Bronchial epithelial cell (primary cell): ENCODE measurements at regions not wholly inside any gene's neighbourhood (a gene's known extent, or its start where the extent isn't known, plus 50 kb on each side); places are given as distances from the start of the nearest gene placed in this dataset.

Experiments used
- DNase-seq: peaks from one replicate; pipeline ENCODE4 v3.0.0-alpha.2; 2010; ENCODE audit warnings: low read depth
- FAIRE-seq: peaks from 2 replicates; lab custom pipeline; 2011; peaks lifted over from hg19 to GRCh38; lab: Jason Lieb, UNC
- H3K27me3 ChIP-seq: 2 replicates; pipeline ENCODE4 v1.5.1; 2011; ENCODE audit warnings: low read length; ENCODE audit not compliant: control insufficient read depth, insufficient read depth
- H3K36me3 ChIP-seq: 2 replicates; pipeline ENCODE4 v1.5.1; 2011; ENCODE audit warnings: low read length; ENCODE audit not compliant: control insufficient read depth, insufficient read depth
- H3K4me3 ChIP-seq: 2 replicates; pipeline ENCODE4 v1.5.1; 2011; ENCODE audit warnings: mild to moderate bottlenecking, low read depth, low read length, control low read depth
- TF ChIP-seq, protein P1 (sequence below): IDR thresholded peaks from 2 replicates; pipeline ENCODE4 v1.5.1; 2011; ENCODE audit warnings: mild to moderate bottlenecking, moderate library complexity, low read length, control low read depth, inconsistent platforms; ENCODE audit not compliant: insufficient read depth, severe bottlenecking

DNA sequence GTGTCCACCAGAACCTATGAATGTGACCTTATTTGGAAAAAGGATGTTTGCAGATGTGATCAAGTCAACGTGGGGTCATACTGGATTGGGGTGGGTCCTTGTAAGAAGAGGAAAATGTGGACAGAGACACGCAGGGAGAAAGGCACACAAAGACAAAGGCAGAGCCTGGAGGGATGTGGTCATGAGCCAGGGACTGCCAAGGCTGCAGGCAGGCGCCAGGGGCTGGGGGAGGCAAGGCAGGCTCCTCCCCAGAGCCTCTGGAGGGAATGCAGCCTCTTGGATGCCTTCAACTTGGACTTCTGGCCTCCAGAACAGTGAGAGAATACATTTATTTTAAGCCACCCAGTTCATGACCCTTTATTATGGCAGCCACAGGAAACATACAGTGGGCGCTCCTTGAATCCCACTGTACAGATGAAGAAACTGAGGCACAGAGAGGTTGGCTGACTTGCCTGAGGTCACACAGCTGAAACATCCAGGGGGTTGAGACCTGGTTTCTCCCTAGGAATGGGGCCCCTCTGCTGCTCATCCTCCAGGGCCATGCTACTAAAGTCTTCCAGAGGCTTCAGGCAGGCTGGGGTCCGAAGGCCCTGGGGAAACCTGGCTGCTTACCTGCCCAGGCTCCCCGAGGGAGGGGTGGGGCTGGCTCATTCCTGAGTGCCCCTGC is 99.7 kb downstream of the RFLNA start:
- TF ChIP-seq, protein P1, sequence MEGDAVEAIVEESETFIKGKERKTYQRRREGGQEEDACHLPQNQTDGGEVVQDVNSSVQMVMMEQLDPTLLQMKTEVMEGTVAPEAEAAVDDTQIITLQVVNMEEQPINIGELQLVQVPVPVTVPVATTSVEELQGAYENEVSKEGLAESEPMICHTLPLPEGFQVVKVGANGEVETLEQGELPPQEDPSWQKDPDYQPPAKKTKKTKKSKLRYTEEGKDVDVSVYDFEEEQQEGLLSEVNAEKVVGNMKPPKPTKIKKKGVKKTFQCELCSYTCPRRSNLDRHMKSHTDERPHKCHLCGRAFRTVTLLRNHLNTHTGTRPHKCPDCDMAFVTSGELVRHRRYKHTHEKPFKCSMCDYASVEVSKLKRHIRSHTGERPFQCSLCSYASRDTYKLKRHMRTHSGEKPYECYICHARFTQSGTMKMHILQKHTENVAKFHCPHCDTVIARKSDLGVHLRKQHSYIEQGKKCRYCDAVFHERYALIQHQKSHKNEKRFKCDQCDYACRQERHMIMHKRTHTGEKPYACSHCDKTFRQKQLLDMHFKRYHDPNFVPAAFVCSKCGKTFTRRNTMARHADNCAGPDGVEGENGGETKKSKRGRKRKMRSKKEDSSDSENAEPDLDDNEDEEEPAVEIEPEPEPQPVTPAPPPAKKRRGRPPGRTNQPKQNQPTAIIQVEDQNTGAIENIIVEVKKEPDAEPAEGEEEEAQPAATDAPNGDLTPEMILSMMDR: no peak

DNA sequence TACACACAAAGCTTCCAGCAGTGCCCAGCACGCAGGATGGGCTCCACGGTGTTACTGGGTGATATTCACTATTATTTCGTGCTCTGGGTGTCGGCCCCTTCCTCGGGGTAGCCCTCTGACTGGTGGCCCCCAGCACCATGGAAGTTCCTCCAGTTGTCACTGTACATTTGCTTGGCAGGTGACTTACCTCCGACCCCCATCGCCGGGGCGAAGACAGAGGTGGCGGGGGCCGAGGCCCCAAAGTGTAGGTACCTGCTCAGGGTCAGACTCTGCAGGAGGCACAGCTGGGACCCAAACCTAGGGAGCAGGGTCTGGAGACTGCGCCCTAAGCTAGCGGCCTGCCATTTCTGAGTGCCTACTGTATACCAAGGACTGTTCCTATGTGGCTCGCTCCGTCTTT is 98.9 kb downstream of the RFLNA start:
- DNase-seq (no peak), FAIRE-seq (no peak)
- Histone ChIP-seq H3K4me3 (no peak overlapping the region), H3K36me3 (peaks cover 17% of the 10 kb centered on the region), H3K27me3 (no peaks in the 10 kb centered on the region)
- TF ChIP-seq, protein P1: no peak

More for the DNA sequence above, 99.7 kb downstream of the RFLNA start:
- Histone ChIP-seq H3K4me3 (no peak overlapping the region), H3K36me3 (peaks cover 21% of the 10 kb centered on the region), H3K27me3 (no peaks in the 10 kb centered on the region)
- DNase-seq (no peak), FAIRE-seq (no peak)

DNA sequence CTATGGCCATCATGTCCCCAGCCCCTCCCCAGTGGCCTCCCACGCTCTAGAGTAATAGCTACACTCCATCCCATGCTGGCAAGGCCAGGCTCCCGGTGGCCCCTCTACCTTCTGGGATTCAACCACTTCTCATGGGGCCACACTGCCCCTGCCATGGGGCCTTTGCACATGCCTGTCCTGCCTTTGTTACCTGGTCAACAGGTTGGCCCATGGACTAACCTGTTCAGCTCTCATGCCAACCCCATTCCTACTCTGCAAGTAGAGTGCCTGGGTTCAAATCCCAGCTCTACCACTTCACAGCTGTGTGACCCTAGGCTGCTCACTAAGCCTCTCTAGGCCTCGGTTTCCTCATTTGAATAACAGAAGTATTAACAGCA is 98.5 kb downstream of the RFLNA start:
- H3K27me3 ChIP-seq: no peaks in the 10 kb centered on the region
- peaks cover 14% of the 10 kb centered on the region for H3K36me3 ChIP-seq
- TF ChIP-seq, protein P1: no peak
- DNase-seq (no peak), FAIRE-seq (no peak)
- no peak overlapping the region for H3K4me3 ChIP-seq

DNA sequence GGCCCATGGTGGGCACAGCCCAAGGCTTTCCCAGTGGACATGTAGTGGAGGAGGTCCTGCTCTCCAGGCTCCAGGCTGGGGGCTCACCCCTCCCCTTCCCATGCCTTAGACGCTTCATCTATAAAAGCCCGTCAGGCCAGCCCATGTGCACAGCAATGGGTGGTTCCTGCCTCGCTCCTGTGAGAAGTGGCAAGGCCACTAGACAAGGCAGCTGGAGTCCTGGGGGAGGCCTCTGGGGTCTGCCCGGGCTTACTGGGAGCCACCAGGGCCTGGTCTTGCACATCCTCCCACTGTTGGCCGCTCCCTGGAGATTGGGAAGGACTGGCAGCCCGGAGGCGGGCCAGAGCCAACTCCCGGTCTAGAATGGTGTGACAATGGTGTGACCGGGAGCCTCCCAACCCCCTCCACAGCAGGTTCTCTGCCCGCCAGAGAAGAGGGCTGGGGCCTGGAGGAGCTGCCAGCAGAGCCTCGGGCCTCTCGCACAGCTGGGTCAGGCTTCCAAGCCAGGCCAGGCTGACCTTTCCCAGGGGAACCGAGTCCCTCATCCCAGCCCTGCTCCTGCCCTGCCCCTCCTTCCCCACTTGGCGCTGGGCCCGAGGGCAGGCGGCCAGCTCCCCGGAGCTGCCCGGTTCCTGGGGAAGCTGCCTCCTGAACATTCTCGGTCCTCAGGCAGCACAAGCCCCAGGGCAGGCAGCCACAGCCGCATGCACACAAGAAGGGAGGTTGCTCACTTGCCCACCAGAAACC is 97.9 kb downstream of the RFLNA start:
- Histone ChIP-seq H3K36me3 (peaks cover 9% of the 10 kb centered on the region), H3K4me3 (no peak overlapping the region), H3K27me3 (no peaks in the 10 kb centered on the region)
- TF ChIP-seq, protein P1: no peak
- DNase-seq (no peak), FAIRE-seq (no peak)

DNA sequence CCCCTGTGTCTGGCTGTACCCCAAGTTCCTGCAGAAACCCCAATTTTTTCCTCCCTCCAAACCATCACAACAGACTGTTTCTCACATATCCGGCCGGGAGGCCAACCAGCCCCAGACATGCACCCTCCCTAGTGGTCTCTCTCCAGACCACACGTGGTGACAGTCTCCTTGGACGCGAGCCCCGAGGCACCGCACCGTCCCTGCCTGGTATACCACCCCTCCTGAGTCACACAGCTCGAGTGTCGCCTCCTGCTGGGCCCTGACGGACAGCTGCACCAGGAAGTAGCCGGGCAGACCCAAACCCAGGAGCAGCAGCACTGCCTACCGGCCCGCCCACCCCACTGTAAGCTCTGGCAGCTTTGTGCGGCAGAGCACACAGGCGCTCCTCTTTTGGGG is 97.4 kb downstream of the RFLNA start:
- Histone ChIP-seq H3K36me3 (peaks cover 4% of the 10 kb centered on the region), H3K27me3 (no peaks in the 10 kb centered on the region), H3K4me3 (no peak overlapping the region)
- DNase-seq (no peak), FAIRE-seq (no peak)
- TF ChIP-seq, protein P1: peak; percentile 20
